ENCODE measurements at regions not wholly inside any gene's neighbourhood (a gene's known extent, or its start where the extent isn't known, plus 50 kb on each side); places are given as distances from the start of the nearest gene placed in this dataset.

- TF ChIP-seq POLR2AphosphoS5 (IDR thresholded peaks at IDR 0.05; ENCODE audit: low read depth, low read length) (no peak), REST (IDR thresholded peaks at IDR 0.05; ENCODE audit: insufficient read depth in 1 of 2, low read depth in 2 of 2, low read length in 2 of 2) (no peak), TAF1 (IDR thresholded peaks at IDR 0.05; ENCODE audit: borderline replicate concordance, insufficient read depth, low read length) (no peak), SIN3A (IDR thresholded peaks at IDR 0.05; ENCODE audit: borderline replicate concordance, insufficient read depth, low read length) (no peak)
Observed at GRCh38 chr17:77507111-77507885, 366.5 kb downstream of the SEC14L1 start.

Data from PFSK-1 (cell line).